ENCODE measurements at regions not wholly inside any gene's neighbourhood (a gene's known extent, or its start where the extent isn't known, plus 50 kb on each side); places are given as distances from the start of the nearest gene placed in this dataset.

DNA sequence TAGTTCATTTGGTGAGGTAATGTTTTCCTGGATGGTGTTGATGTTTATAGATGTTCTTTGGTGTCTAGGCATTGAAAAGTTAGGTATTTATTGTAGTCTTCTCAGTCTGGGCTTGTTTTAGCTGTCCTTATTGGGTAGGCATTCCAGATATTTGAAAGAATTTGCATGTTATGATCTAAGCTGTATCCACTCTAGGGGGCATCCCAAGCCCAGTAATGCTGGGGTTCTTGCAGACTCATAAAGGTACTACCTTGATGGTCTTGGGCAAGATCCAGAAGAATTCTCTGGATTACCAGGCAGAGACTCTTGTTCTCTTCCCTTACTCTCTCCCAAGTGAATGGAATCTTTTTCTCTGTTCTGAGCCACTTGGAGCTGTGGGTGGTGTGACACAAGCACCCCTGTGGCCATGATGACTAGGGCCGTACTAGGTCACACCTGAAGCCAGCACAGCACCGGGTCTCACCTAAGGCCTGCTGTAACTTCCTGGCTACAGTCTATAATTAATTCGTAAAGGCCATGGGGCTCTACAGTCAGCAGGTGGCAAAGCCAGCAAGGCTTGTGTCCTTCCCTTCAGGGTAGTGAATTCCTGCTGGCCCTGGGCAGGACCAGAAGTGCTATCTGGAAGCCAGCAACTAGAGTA is 74.8 kb upstream of the PDE4B start:
- H3K27me3 ChIP-seq (replicated peaks; ENCODE audit: control insufficient read depth, insufficient read depth, low read length): no peaks in the 10 kb centered on the region
- no peaks in the 10 kb centered on the region for H3K9me3 ChIP-seq (ENCODE audit: control insufficient read depth, low read length)
- peak; percentile 47 for DNase-seq (ENCODE audit: low read depth)
- no peaks in the 10 kb centered on the region for H3K36me3 ChIP-seq (ENCODE audit: control insufficient read depth, insufficient read depth, low read length, severe bottlenecking)
- no peak overlapping the region for H3K9ac ChIP-seq (ENCODE audit: low read length)
- H3K4me1 ChIP-seq (ENCODE audit: control insufficient read depth, insufficient read depth, low read length): peaks cover 12% of the 10 kb centered on the region
- no peak overlapping the region for H3K4me3 ChIP-seq (ENCODE audit: low read length)

- Histone ChIP-seq H3K27me3 (replicated peaks; ENCODE audit: control insufficient read depth, insufficient read depth, low read length) (no peaks in the 10 kb centered on the region), H3K4me1 (ENCODE audit: control insufficient read depth, insufficient read depth, low read length) (peaks cover 12% of the 10 kb centered on the region), H3K4me3 (ENCODE audit: low read length) (no peak overlapping the region), H3K9me3 (ENCODE audit: control insufficient read depth, low read length) (no peaks in the 10 kb centered on the region), H3K36me3 (ENCODE audit: control insufficient read depth, insufficient read depth, low read length, severe bottlenecking) (no peaks in the 10 kb centered on the region), H3K9ac (ENCODE audit: low read length) (no peak overlapping the region)
- DNase-seq (ENCODE audit: low read depth): no peak
Measured at GRCh38 chr1:65719391-65719790, 73.3 kb upstream of the PDE4B start.

GRCh38 chr1:65722461-65722860 is 70.2 kb upstream of the PDE4B start:
- DNase-seq (ENCODE audit: low read depth): no peak
- H3K9ac ChIP-seq (ENCODE audit: low read length): no peak overlapping the region
- no peaks in the 10 kb centered on the region for H3K9me3 ChIP-seq (ENCODE audit: control insufficient read depth, low read length)
- no peak overlapping the region for H3K4me3 ChIP-seq (ENCODE audit: low read length)
- no peaks in the 10 kb centered on the region for H3K27me3 ChIP-seq (replicated peaks; ENCODE audit: control insufficient read depth, insufficient read depth, low read length)
- H3K4me1 ChIP-seq (ENCODE audit: control insufficient read depth, insufficient read depth, low read length): peaks cover 6% of the 10 kb centered on the region
- no peaks in the 10 kb centered on the region for H3K36me3 ChIP-seq (ENCODE audit: control insufficient read depth, insufficient read depth, low read length, severe bottlenecking)

DNA sequence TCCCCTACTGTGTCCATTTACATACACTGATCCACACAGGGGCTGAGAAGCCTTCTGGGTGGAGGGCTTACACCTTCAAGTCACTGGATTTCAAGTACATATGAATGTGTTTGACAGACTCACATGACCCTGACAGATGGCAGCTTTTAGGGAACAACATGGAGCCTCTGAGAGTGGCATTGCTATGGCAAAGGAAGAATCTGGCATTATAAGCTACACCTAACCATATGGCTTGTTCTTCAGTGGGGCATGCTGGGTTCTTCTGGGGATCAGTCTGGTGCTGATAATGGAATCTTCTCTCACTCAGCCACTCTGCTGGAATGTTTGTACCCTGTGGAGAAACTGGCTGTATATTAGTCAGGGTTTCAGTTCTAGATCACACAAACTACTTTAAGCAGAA is 68.5 kb upstream of the PDE4B start:
- no peak for DNase-seq (ENCODE audit: low read depth)
- H3K4me1 ChIP-seq (ENCODE audit: control insufficient read depth, insufficient read depth, low read length): no peaks in the 10 kb centered on the region

DNA sequence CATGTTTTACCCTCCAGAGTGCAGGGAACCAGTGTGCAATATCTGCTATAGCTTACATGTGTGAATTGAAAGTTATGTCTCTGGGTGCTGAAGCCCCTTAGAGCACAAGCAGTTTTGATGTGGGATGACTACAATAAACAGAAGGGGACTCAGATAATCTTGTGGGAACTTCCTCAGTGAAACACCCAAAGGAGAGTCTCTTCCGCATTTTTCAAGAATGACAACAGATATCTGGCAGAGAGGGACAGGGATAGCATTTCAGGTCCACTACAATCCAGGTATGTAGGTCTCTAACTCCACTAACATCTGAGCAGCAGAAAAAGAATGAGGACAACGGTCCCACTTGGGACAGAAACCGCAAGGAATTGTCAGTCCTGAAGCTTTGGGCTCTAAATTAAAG is 67.6 kb upstream of the PDE4B start:
- H3K4me3 ChIP-seq (ENCODE audit: low read length): no peak overlapping the region
- DNase-seq (ENCODE audit: low read depth): no peak
- H3K9ac ChIP-seq (ENCODE audit: low read length): no peak overlapping the region
- H3K9me3 ChIP-seq (ENCODE audit: control insufficient read depth, low read length): no peaks in the 10 kb centered on the region
- no peaks in the 10 kb centered on the region for H3K4me1 ChIP-seq (ENCODE audit: control insufficient read depth, insufficient read depth, low read length)
- no peaks in the 10 kb centered on the region for H3K27me3 ChIP-seq (replicated peaks; ENCODE audit: control insufficient read depth, insufficient read depth, low read length)
- H3K36me3 ChIP-seq (ENCODE audit: control insufficient read depth, insufficient read depth, low read length, severe bottlenecking): no peaks in the 10 kb centered on the region

More for the DNA sequence above, 68.5 kb upstream of the PDE4B start:
- H3K27me3 ChIP-seq (replicated peaks; ENCODE audit: control insufficient read depth, insufficient read depth, low read length): no peaks in the 10 kb centered on the region
- H3K9ac ChIP-seq (ENCODE audit: low read length): no peak overlapping the region
- H3K4me3 ChIP-seq (ENCODE audit: low read length): no peak overlapping the region
- no peaks in the 10 kb centered on the region for H3K9me3 ChIP-seq (ENCODE audit: control insufficient read depth, low read length)
- no peaks in the 10 kb centered on the region for H3K36me3 ChIP-seq (ENCODE audit: control insufficient read depth, insufficient read depth, low read length, severe bottlenecking)

DNA sequence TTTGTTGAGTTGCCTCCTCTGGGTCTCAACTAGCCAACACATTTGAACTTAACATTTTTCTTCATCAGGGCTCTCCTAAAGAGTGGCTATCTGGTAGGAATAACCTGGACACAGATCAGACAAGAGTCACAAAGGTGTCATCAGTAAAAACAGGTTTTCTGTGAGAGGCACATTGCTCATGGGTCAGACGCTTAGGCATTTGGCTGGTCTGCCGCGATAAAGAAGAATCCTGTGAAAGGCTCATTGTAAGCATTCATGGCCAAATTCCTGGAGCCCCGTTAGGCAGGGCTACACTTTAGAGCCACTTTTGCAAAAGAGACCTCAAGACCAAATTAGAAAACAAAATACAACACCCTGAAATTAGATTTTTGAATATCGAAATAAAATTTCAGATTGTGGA is 64.2 kb upstream of the PDE4B start:
- no peaks in the 10 kb centered on the region for H3K4me1 ChIP-seq (ENCODE audit: control insufficient read depth, insufficient read depth, low read length)
- H3K27me3 ChIP-seq (replicated peaks; ENCODE audit: control insufficient read depth, insufficient read depth, low read length): no peaks in the 10 kb centered on the region
- no peak for DNase-seq (ENCODE audit: low read depth)
- H3K36me3 ChIP-seq (ENCODE audit: control insufficient read depth, insufficient read depth, low read length, severe bottlenecking): no peaks in the 10 kb centered on the region
- H3K4me3 ChIP-seq (ENCODE audit: low read length): no peak overlapping the region
- H3K9me3 ChIP-seq (ENCODE audit: control insufficient read depth, low read length): no peaks in the 10 kb centered on the region
- no peak overlapping the region for H3K9ac ChIP-seq (ENCODE audit: low read length)

DNA sequence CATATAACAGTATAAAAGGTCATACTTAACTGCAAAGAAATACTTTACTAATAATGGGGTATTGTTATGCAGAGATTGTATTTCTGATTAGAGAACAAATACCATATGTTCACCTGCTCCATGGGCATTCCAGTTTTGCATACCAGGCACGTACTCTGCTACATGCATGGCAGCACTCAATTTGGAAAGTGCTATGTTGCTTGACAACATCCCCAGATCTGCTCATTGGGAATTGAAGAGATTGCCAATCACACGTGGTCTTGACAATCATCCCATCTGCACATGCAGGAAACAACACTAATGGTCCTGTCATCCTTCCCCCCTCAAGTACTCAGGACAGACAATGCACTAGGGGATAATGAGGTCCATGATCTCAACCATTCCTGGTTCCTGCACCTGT is 63.4 kb upstream of the PDE4B start:
- no peaks in the 10 kb centered on the region for H3K36me3 ChIP-seq (ENCODE audit: control insufficient read depth, insufficient read depth, low read length, severe bottlenecking)
- H3K27me3 ChIP-seq (replicated peaks; ENCODE audit: control insufficient read depth, insufficient read depth, low read length): no peaks in the 10 kb centered on the region
- H3K9ac ChIP-seq (ENCODE audit: low read length): no peak overlapping the region
- no peak overlapping the region for H3K4me3 ChIP-seq (ENCODE audit: low read length)
- no peak for DNase-seq (ENCODE audit: low read depth)
- no peaks in the 10 kb centered on the region for H3K4me1 ChIP-seq (ENCODE audit: control insufficient read depth, insufficient read depth, low read length)
- no peaks in the 10 kb centered on the region for H3K9me3 ChIP-seq (ENCODE audit: control insufficient read depth, low read length)

DNA sequence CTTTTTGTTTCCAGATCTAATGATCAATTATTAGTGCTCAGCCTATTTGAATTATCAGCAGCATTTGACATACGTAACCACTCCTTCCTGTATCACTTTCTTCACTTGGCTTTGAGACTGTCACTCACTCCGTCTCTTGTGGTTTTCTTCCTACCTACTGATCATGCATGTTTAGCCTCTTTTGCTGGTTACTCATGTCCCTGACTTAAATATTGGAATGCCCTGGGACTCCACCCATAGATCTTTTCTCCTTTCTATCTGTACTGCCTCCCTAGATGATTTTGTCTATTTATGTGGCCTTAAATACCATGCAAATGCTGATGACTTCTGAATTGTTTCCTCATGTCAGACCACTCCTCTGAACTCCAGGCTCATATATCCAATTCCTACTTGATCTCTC is 57.7 kb upstream of the PDE4B start:
- DNase-seq (ENCODE audit: low read depth): peak; percentile 35
- H3K36me3 ChIP-seq (ENCODE audit: control insufficient read depth, insufficient read depth, low read length, severe bottlenecking): no peaks in the 10 kb centered on the region

DNA sequence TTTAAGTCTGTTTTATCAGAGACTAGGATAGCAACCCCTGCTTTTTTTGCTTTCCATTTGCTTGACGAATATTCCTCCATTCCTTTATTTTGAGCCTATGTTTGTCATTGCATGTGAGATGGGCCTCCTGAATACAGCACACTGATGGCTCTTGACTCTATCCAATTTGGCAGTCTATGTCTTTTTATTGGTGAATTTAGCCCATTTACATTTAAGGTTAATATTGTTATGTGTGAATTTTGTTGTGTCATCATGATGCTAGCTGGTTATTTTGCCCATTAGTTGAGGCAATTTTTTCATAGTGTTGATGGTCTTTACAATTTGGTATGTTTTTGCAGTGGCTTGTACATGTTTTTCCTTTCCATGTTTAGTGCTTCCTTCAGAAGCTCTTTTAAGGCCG is 50.7 kb upstream of the PDE4B start:
- Histone ChIP-seq H3K9ac (ENCODE audit: low read length) (no peak overlapping the region), H3K9me3 (ENCODE audit: control insufficient read depth, low read length) (peaks cover 25% of the 10 kb centered on the region), H3K27me3 (replicated peaks; ENCODE audit: control insufficient read depth, insufficient read depth, low read length) (no peaks in the 10 kb centered on the region), H3K36me3 (ENCODE audit: control insufficient read depth, insufficient read depth, low read length, severe bottlenecking) (no peaks in the 10 kb centered on the region), H3K4me3 (ENCODE audit: low read length) (no peak overlapping the region), H3K4me1 (ENCODE audit: control insufficient read depth, insufficient read depth, low read length) (no peaks in the 10 kb centered on the region)
- DNase-seq (ENCODE audit: low read depth): no peak

More for the DNA sequence above, 57.7 kb upstream of the PDE4B start:
- no peaks in the 10 kb centered on the region for H3K9me3 ChIP-seq (ENCODE audit: control insufficient read depth, low read length)
- no peak overlapping the region for H3K4me3 ChIP-seq (ENCODE audit: low read length)
- H3K4me1 ChIP-seq (ENCODE audit: control insufficient read depth, insufficient read depth, low read length): no peaks in the 10 kb centered on the region
- H3K9ac ChIP-seq (ENCODE audit: low read length): no peak overlapping the region
- no peaks in the 10 kb centered on the region for H3K27me3 ChIP-seq (replicated peaks; ENCODE audit: control insufficient read depth, insufficient read depth, low read length)
